H9 (cell line): ENCODE measurements at regions not wholly inside any gene's neighbourhood (a gene's known extent, or its start where the extent isn't known, plus 50 kb on each side); places are given as distances from the start of the nearest gene placed in this dataset.
A peak's percentile ranks its signal among the peaks of the same experiment; 100 is the strongest.

Experiments used
- DNase-seq: peaks from one replicate; pipeline ENCODE4 v3.0.0-alpha.2; 2017
- H2AFZ ChIP-seq: one replicate; pipeline ENCODE4 v1.6.1; 2013; ENCODE audit warnings: mild to moderate bottlenecking, low read length, control low read depth, moderate library complexity
- H2AK5ac ChIP-seq: 2 replicates; pipeline ENCODE4 v1.6.1; 2013; ENCODE audit warnings: low read length, control low read depth, mixed read lengths; ENCODE audit not compliant: insufficient read length
- H2BK120ac ChIP-seq: one replicate; pipeline ENCODE4 v1.6.1; 2013; ENCODE audit warnings: low read depth, mild to moderate bottlenecking, low read length, control low read depth, inconsistent platforms; ENCODE audit not compliant: poor library complexity, severe bottlenecking
- H2BK12ac ChIP-seq: 2 replicates; pipeline ENCODE4 v1.6.1; 2013; ENCODE audit warnings: low read length, control low read depth, mixed read lengths, low read depth; ENCODE audit not compliant: insufficient read length
- H2BK15ac ChIP-seq: 2 replicates; pipeline ENCODE4 v1.6.1; 2013; ENCODE audit warnings: low read depth, low read length, control low read depth
- H2BK20ac ChIP-seq: one replicate; pipeline ENCODE4 v1.6.1; 2013; ENCODE audit warnings: low read depth, mild to moderate bottlenecking, low read length, control low read depth, inconsistent platforms; ENCODE audit not compliant: poor library complexity, severe bottlenecking
- H2BK5ac ChIP-seq: 2 replicates; pipeline ENCODE4 v1.6.1; 2013; ENCODE audit warnings: low read length, control low read depth, mixed read lengths; ENCODE audit not compliant: insufficient read length
- H3K14ac ChIP-seq: 2 replicates; pipeline ENCODE4 v1.6.1; 2013; ENCODE audit warnings: low read length, control low read depth; ENCODE audit not compliant: insufficient read depth
- H3K18ac ChIP-seq: 2 replicates; pipeline ENCODE4 v1.6.1; 2013; ENCODE audit warnings: low read depth, mild to moderate bottlenecking, mixed read lengths, low read length, control low read depth; ENCODE audit not compliant: insufficient read length
- H3K23ac ChIP-seq: 2 replicates; pipeline ENCODE4 v1.6.1; 2013; ENCODE audit warnings: low read length, control low read depth, mixed read lengths, low read depth; ENCODE audit not compliant: insufficient read length
- H3K23me2 ChIP-seq: 2 replicates; pipeline ENCODE4 v1.6.1; 2013; ENCODE audit warnings: low read depth, mild to moderate bottlenecking, mixed read lengths, low read length, control low read depth; ENCODE audit not compliant: insufficient read length, poor library complexity, severe bottlenecking
- H3K27ac ChIP-seq: 2 replicates; pipeline ENCODE4 v1.5.1; 2013; ENCODE audit warnings: low read length, control low read depth, mixed read lengths, low read depth; ENCODE audit not compliant: insufficient read length
- H3K27me3 ChIP-seq: 2 replicates; pipeline ENCODE4 v1.6.1; 2013; ENCODE audit warnings: low read length, control low read depth, inconsistent platforms; ENCODE audit not compliant: insufficient read depth
- H3K4ac ChIP-seq: 2 replicates; pipeline ENCODE4 v1.6.1; 2013; ENCODE audit warnings: low read depth, mild to moderate bottlenecking, control low read depth, inconsistent platforms, low read length, moderate library complexity
- H3K4me1 ChIP-seq: 2 replicates; pipeline ENCODE4 v1.6.1; 2013; ENCODE audit warnings: low read length, control low read depth, inconsistent platforms; ENCODE audit not compliant: insufficient read depth
- H3K4me2 ChIP-seq: 2 replicates; pipeline ENCODE4 v1.6.1; 2013; ENCODE audit warnings: low read length, control low read depth, mixed read lengths; ENCODE audit not compliant: insufficient read length, insufficient read depth
- H3K56ac ChIP-seq: 2 replicates; pipeline ENCODE4 v1.6.1; 2013; ENCODE audit warnings: low read depth, mild to moderate bottlenecking, mixed read lengths, low read length, control low read depth; ENCODE audit not compliant: insufficient read length
- H3K79me1 ChIP-seq: 2 replicates; pipeline ENCODE4 v1.6.1; 2013; ENCODE audit warnings: low read depth, mild to moderate bottlenecking, moderate library complexity, low read length, control low read depth, inconsistent platforms; ENCODE audit not compliant: insufficient read depth, poor library complexity, severe bottlenecking
- H3K79me2 ChIP-seq: 2 replicates; pipeline ENCODE4 v1.6.1; 2013; ENCODE audit warnings: low read length, control low read depth, inconsistent platforms; ENCODE audit not compliant: insufficient read depth
- H3K9ac ChIP-seq: 2 replicates; pipeline ENCODE4 v1.6.1; 2013; ENCODE audit warnings: low read length, control low read depth, mixed read lengths; ENCODE audit not compliant: insufficient read length; ENCODE audit errors: extremely low read depth
- H3K9me3 ChIP-seq: one replicate; pipeline ENCODE4 v1.6.1; 2013; ENCODE audit warnings: low read depth, low read length, inconsistent platforms; ENCODE audit not compliant: control insufficient read depth
- H3T11ph ChIP-seq: one replicate; pipeline ENCODE4 v1.6.1; 2013; ENCODE audit warnings: mild to moderate bottlenecking, low read length, control low read depth, inconsistent platforms
- H4K20me1 ChIP-seq: one replicate; pipeline ENCODE4 v1.6.1; 2013; ENCODE audit not compliant: control insufficient read depth, insufficient read length, insufficient read depth
- H4K5ac ChIP-seq: 2 replicates; pipeline ENCODE4 v1.6.1; 2013; ENCODE audit warnings: low read depth, mild to moderate bottlenecking, mixed read lengths, low read length, control low read depth; ENCODE audit not compliant: insufficient read length
- H4K8ac ChIP-seq: replicated peaks from 2 replicates; pipeline ENCODE4 v1.6.1; 2013; ENCODE audit warnings: low read length, control low read depth, mixed read lengths, low read depth; ENCODE audit not compliant: insufficient read length
- H4K91ac ChIP-seq: 2 replicates; pipeline ENCODE4 v1.6.1; 2013; ENCODE audit warnings: low read depth, mild to moderate bottlenecking, moderate library complexity, mixed read lengths, low read length, control low read depth; ENCODE audit not compliant: insufficient read length
- H3K27ac Mint-ChIP-seq, 3 experiments: 2 replicates in 2 of 3; 3 replicates in 1 of 3; pipeline ENCODE4 v1.8.0; 2020 to 2021; ENCODE audit warnings: mixed read lengths in 3 of 3, mild to moderate bottlenecking in 1 of 3, moderate library complexity in 1 of 3
- H3K27me3 Mint-ChIP-seq: 2 replicates; pipeline ENCODE4 v1.8.0; 2021; ENCODE audit warnings: low read depth, mild to moderate bottlenecking, moderate library complexity, mixed read lengths
- H3K36me3 Mint-ChIP-seq, 3 experiments: 2 replicates in 2 of 3; 3 replicates in 1 of 3; pipeline ENCODE4 v1.8.0; 2020 to 2021; ENCODE audit warnings: low read depth in 3 of 3, mixed read lengths in 3 of 3; ENCODE audit not compliant: insufficient read depth in 1 of 3
- H3K4me1 Mint-ChIP-seq, 2 experiments: 2 replicates each; pipeline ENCODE4 v1.8.0; 2020; ENCODE audit warnings: mixed read lengths in 2 of 2
- H3K4me3 Mint-ChIP-seq, 2 experiments: 2 replicates in 1 of 2; 3 replicates in 1 of 2; pipeline ENCODE4 v1.8.0; 2020 to 2021; ENCODE audit warnings: mild to moderate bottlenecking in 2 of 2, mixed read lengths in 2 of 2, moderate library complexity in 1 of 2
- H3K9me3 Mint-ChIP-seq, 2 experiments: 2 replicates in 1 of 2; 3 replicates in 1 of 2; pipeline ENCODE4 v1.8.0; 2020; ENCODE audit warnings: mild to moderate bottlenecking in 2 of 2, mixed read lengths in 2 of 2, moderate library complexity in 1 of 2
- WGBS: extraction: QIAGEN DNeasy Blood & Tissue Kit; methylation state at CpG from one replicate; pipeline ENCODE4 v1.1.7; 2013; ENCODE audit warnings: missing lambda C conversion rate, low lambda C conversion rate, mixed read lengths; ENCODE audit not compliant: insufficient read length; ENCODE audit errors: extremely low coverage; 5-methylcytosine and 5-hydroxymethylcytosine counted together
- TF ChIP-seq, protein P1 (sequence below): fragments of 200-600 bp; sonication (generic); conservative IDR thresholded peaks from 3 replicates; pipeline ENCODE4 v1.8.0; 2021; ENCODE audit warnings: antibody characterized with exemption, mild to moderate bottlenecking

DNA sequence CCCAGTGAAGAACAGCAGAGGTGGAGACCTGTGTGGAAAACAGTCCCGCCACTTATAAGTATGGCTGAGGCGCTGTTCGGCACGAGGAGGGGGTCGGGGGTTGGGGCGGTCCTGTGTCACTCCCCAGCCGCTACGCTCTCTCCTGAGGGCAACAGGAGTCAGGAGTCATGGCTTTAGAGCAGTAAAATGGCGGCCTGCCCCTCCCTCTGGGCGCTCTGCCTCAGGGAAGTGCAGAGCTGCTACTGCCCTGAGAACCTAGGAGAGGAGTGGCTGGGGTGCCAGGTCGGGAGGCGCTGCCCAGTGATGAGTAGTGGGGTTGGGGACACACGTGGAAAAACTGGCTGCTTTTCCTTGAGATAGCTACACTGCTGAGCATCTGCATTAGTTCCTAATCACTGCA is 551.2 kb upstream of the AMOT start:
- Histone ChIP-seq H3K14ac (no peak overlapping the region), H2BK20ac (no peak overlapping the region), H4K20me1 (no peaks in the 10 kb centered on the region), H4K8ac (no peak overlapping the region), H3K9ac (no peak overlapping the region), H2BK12ac (no peak overlapping the region), H3K79me2 (no peaks in the 10 kb centered on the region), H3K23ac (no peak overlapping the region), H2BK120ac (no peak overlapping the region), H3K4me2 (no peak overlapping the region), H3K4ac (no peak overlapping the region), H2AK5ac (no peak overlapping the region), H4K91ac (no peak overlapping the region), H3K27me3 (no peaks in the 10 kb centered on the region), H3K4me1 (no peaks in the 10 kb centered on the region), H3K27ac (no peak overlapping the region), H3K56ac (no peak overlapping the region), H2BK15ac (no peak overlapping the region), H3K23me2 (no peaks in the 10 kb centered on the region), H3K9me3 (no peaks in the 10 kb centered on the region), H2BK5ac (no peak overlapping the region), H3T11ph (no peak overlapping the region), H2AFZ (no peak overlapping the region), H4K5ac (no peak overlapping the region), H3K18ac (no peak overlapping the region), H3K79me1 (no peaks in the 10 kb centered on the region)
- Mint-ChIP-seq H3K36me3 (peaks cover 32 to 48% (median 34%) of the 10 kb centered on the region in 3 experiments), H3K9me3 (peaks cover 36 to 41% of the 10 kb centered on the region in 2 experiments), H3K27ac (peak overlapping the region in 1 of 3 experiments; percentile 45; a peak in 1 of 7 replicates), H3K4me3 (no peak overlapping the region), H3K4me1 (peaks cover 3 to 12% of the 10 kb centered on the region in 2 experiments; a peak in 3 of 4 replicates), H3K27me3 (peaks cover 3% of the 10 kb centered on the region; the same call in 1 of the 2 replicates)
- WGBS, result no CpG with 5 or more reads among the region's 13 CpGs
- TF ChIP-seq, protein P1, sequence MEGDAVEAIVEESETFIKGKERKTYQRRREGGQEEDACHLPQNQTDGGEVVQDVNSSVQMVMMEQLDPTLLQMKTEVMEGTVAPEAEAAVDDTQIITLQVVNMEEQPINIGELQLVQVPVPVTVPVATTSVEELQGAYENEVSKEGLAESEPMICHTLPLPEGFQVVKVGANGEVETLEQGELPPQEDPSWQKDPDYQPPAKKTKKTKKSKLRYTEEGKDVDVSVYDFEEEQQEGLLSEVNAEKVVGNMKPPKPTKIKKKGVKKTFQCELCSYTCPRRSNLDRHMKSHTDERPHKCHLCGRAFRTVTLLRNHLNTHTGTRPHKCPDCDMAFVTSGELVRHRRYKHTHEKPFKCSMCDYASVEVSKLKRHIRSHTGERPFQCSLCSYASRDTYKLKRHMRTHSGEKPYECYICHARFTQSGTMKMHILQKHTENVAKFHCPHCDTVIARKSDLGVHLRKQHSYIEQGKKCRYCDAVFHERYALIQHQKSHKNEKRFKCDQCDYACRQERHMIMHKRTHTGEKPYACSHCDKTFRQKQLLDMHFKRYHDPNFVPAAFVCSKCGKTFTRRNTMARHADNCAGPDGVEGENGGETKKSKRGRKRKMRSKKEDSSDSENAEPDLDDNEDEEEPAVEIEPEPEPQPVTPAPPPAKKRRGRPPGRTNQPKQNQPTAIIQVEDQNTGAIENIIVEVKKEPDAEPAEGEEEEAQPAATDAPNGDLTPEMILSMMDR, result no peak
- DNase-seq, result no peak
